ENCODE measurements at regions not wholly inside any gene's neighbourhood (a gene's known extent, or its start where the extent isn't known, plus 50 kb on each side); places are given as distances from the start of the nearest gene placed in this dataset.
"Not testable (repeated sequence)": the region's sequence is repeated elsewhere in the genome, so short reads cannot be mapped to it uniquely, and the experiment has no call there.

DNA sequence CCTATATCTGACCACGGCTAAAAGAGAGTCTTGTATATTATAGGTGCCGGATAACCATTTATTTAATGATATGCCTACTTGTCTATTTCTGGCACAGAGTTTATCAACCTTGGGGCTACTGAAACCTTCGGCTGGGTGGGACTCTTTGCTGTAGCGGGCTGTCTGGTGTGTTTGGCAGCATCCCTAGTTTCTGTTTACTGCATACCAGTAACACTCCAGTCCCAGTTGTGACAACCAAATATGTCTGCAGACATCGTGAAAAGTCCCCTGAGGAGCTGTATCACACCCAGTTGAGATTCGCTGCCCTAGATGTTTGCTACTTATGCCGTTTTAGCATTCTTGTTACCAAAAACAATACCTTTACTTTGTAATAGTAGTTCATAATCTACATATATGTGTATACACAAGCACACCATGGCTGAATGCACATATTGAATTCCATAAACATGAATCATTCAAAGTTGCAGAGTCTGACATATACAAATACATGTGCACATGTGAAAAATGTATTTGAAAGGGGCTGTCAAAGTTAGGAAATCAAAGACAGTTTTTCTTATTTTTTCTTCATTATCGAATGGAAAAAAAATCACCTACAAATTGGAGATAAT, 89.1 kb upstream of the SHISA6 start:
- no peak for TF ChIP-seq CTCF (IDR thresholded peaks at IDR 0.05)
- Histone ChIP-seq H3K9me3 (no peaks in the 10 kb centered on the region), H3K9ac (ENCODE audit: low read depth in 2 of 2, low read length in 2 of 2) (no peak overlapping the region), H3K4me3 (no peak overlapping the region), H3K27ac (no peak overlapping the region), H3K27me3 (no peaks in the 10 kb centered on the region), H3K4me1 (no peaks in the 10 kb centered on the region), H3K36me3 (no peaks in the 10 kb centered on the region)
- intact Hi-C loops (cut with DNase I), result no loop called here
- DNase-seq, result no peak

DNA sequence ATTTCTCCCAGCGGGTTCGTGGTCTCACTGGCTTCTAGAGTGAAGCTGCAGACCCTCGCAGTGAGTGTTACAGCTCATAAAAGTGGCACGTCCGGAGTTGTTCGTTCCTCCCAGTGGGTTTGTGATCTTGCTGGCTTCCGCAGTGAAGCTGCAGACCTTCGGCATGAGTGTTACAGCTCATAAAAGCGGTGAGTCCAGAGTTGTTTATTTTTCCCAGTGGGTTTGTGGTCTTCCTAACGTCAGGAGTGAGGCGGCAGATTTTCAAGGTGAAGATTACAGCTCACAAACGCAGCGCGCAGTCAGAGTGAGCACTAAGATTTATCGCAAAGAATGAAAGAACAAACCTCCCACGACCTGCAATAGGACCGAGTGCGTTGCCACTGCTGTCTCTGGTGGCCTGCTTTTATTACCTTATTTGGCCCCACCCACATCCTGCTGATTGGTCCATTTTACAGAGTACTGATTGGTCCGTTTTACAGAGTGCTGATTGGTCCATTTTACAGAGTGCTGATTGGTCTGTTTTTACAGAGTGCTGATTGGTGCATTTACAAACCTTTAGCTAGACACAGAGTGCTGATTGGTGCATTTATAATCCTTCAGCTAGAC, 90.0 kb upstream of the SHISA6 start:
- DNase-seq; H3K27me3 ChIP-seq; H3K27ac ChIP-seq; H3K36me3 ChIP-seq; H3K9me3 ChIP-seq; H3K4me1 ChIP-seq; H3K4me3 ChIP-seq; H3K9ac ChIP-seq (ENCODE audit: low read depth in 2 of 2, low read length in 2 of 2); intact Hi-C loops (cut with DNase I): not testable (repeated sequence)

DNA sequence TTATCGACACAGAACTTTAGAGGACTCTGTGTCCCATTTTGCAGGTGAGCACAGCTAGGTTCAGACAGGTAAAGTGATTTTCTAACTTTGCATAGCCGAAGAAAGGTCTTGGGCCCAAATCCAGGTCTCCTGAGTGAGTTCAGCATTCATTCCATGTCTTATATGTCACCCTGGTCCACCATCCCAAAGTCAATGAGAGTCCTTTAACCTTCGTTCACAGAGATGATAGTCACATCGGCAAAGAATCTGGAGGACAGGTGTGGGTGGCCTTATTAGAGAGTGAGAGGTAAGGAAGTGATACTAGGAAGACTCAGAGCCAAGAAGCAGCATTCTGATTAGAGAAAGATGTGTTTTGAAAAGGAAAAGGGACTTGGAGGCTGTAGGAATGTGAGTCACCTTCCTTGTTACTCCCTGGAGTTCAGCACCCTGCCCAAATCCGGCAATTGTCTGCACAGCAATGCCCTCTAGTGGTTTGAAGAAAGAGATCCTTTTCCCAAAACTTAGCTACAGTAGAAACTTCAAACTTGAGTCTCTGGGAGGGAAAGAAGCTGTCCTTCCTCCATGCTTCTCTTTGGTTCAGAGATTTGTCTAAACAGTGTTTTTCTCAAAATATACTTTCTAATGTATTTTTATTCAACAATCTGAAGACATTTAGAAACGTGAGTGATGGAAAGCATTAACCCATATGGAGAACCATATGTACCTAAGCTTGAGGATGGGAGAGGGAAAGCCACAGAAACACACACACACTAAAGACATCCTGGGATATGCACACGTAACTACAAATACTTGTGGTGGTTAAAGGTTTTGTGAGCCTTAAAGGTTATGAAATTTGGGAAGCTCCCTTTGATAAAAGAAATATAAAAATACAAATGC, 96.4 kb upstream of the SHISA6 start:
- intact Hi-C loops (cut with DNase I), result loop anchor here (2.0 to 10.0 kb wide), 2 partner anchors 266 to 400 kb away; no protein-coding TSS in a partner anchor
- TF ChIP-seq CTCF (IDR thresholded peaks at IDR 0.05), result peak; percentile 68
- Histone ChIP-seq H3K4me3 (no peak overlapping the region), H3K27me3 (no peaks in the 10 kb centered on the region), H3K4me1 (no peaks in the 10 kb centered on the region), H3K9me3 (no peaks in the 10 kb centered on the region), H3K9ac (ENCODE audit: low read depth in 2 of 2, low read length in 2 of 2) (no peak overlapping the region), H3K27ac (no peak overlapping the region), H3K36me3 (no peaks in the 10 kb centered on the region)
- DNase-seq, result peak; percentile 63

GRCh38 chr17:11142231-11142630, 98.8 kb upstream of the SHISA6 start:
- DNase-seq, result peak; percentile 25
- H3K36me3 ChIP-seq, result no peaks in the 10 kb centered on the region

DNA sequence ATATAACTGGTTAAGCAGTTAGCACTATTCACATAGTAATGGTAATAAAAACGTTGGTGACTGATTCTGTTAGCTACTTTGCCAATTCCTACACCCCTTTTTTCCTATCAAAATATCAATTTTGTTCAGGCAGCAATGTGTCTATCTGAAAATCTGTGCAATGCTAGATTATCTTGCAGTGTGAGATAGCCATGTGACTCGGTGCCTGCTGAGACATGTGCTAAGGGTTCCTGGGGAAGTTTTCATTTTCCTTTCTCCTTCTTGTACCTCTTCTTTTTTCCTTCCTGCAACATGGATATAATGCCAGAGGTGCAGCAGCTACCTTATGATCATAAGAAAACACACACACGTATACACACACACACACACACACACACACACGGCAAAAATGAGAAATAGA, 100.5 kb upstream of the SHISA6 start:
- Histone ChIP-seq H3K27me3 (no peaks in the 10 kb centered on the region), H3K4me1 (no peaks in the 10 kb centered on the region), H3K9me3 (no peaks in the 10 kb centered on the region), H3K36me3 (no peaks in the 10 kb centered on the region), H3K4me3 (no peak overlapping the region), H3K27ac (no peak overlapping the region), H3K9ac (ENCODE audit: low read depth in 2 of 2, low read length in 2 of 2) (no peak overlapping the region)
- no peak for TF ChIP-seq CTCF (IDR thresholded peaks at IDR 0.05)
- intact Hi-C loops (cut with DNase I), result loop anchor here (10.0 kb wide), 1 partner anchor 396 kb away; no protein-coding TSS in a partner anchor
- DNase-seq, result no peak

More at GRCh38 chr17:11142231-11142630, 98.8 kb upstream of the SHISA6 start:
- no peak overlapping the region for H3K9ac ChIP-seq (ENCODE audit: low read depth in 2 of 2, low read length in 2 of 2)
- H3K4me1 ChIP-seq, result no peaks in the 10 kb centered on the region
- H3K4me3 ChIP-seq, result no peak overlapping the region
- H3K27ac ChIP-seq, result no peak overlapping the region
- no peaks in the 10 kb centered on the region for H3K27me3 ChIP-seq
- no peak for TF ChIP-seq CTCF (IDR thresholded peaks at IDR 0.05)
- intact Hi-C loops (cut with DNase I), result loop anchor here (10.0 kb wide), 1 partner anchor 397 kb away; no protein-coding TSS in a partner anchor
- H3K9me3 ChIP-seq, result no peaks in the 10 kb centered on the region

Measured in colonic mucosa (tissue), 4 donors.